ENCODE measurements at regions not wholly inside any gene's neighbourhood (a gene's known extent, or its start where the extent isn't known, plus 50 kb on each side); places are given as distances from the start of the nearest gene placed in this dataset.
A peak's percentile ranks its signal among the peaks of the same experiment; 100 is the strongest.

DNA sequence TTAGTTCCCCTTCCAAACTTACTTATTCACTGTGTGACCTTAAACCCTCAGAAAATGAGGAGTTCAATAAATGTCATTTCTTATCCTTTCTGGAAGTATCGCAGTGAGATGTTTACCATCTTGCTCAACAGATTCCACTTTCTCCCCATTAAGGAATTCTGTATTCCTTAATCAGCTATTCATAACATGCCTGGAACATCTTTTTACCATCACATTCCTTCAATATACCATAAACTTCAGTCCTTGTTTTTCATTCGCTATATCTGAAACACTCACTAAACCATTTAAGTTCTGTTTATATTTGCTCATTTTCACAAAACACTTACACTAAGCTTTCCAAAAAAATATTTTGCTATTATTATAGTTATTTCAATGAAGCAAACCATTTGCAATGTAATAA lies 1158.6 kb downstream of the CDH12 start:
- TF ChIP-seq CTCF (conservative IDR thresholded peaks at IDR 0.05; ENCODE audit: low read depth, low read length): no peak
- H3K4me3 ChIP-seq (ENCODE audit: low read depth, low read length): no peak overlapping the region
- DNase-seq (ENCODE audit: low read depth): no peak

DNA sequence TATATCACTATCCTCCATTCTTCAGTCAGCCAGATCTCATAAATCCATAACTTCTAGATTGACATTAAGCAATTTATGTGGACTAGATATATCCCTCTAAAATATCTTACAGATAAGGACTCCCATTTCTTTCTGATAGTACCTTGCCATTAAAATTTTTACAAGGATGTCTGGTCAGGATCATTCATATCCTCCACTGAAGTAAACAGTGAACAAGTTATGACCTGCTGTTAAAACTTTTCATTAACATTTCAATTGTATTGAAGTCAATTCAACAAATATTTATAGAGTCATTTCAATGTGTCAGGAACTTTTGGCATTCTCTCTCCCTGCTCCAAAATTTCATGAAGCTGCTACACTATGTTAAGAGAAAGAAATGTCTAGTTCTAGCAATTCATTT lies 1159.6 kb downstream of the CDH12 start:
- TF ChIP-seq CTCF (conservative IDR thresholded peaks at IDR 0.05; ENCODE audit: low read depth, low read length): no peak
- DNase-seq (ENCODE audit: low read depth): no peak
- no peak overlapping the region for H3K4me3 ChIP-seq (ENCODE audit: low read depth, low read length)

DNA sequence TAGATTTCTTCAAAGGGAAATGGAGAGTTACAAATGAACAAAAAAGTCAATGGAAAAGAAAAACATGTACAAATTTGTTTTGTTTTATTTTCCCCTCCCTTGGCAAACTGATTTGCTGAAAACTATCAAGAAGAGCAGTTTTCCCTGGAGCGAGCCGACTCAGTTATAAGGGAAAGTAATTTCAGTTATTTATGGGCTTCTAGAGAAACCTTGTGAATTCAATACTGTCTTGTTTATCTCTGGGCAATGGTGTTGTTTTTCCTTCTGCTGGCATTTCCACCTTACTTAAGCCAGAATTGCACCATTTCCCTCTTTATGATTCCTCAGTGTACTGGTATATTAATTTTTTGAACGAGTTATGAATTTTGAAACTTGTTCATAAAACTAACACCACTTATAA lies 1163.6 kb downstream of the CDH12 start:
- DNase-seq (ENCODE audit: low read depth): no peak
- H3K4me3 ChIP-seq (ENCODE audit: low read depth, low read length): no peak overlapping the region
- no peak for TF ChIP-seq CTCF (conservative IDR thresholded peaks at IDR 0.05; ENCODE audit: low read depth, low read length)

DNA sequence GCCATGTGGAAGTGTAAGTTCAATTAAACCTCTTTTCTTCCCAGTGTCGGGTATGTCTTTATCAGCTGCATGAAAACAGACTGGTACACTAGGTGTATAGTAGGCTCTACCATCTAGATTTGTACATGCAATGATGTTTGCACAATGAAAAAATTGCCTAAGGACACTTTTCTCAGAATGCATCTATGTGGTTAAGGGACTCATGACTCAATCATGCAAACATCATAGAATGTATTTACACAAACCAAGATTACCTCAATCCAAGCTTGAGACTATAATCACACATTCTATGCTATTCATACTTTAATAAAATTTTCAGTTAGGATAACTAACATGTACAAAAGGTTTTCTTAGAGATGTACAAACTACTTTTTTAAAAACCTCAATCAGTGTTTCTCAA lies 1164.5 kb downstream of the CDH12 start:
- TF ChIP-seq CTCF (conservative IDR thresholded peaks at IDR 0.05; ENCODE audit: low read depth, low read length): no peak
- H3K4me3 ChIP-seq (ENCODE audit: low read depth, low read length): no peak overlapping the region
- peak; percentile 1 for DNase-seq (ENCODE audit: low read depth)

- H3K4me3 ChIP-seq (ENCODE audit: low read depth, low read length): no peak overlapping the region
- DNase-seq (ENCODE audit: low read depth): no peak
- TF ChIP-seq CTCF (conservative IDR thresholded peaks at IDR 0.05; ENCODE audit: low read depth, low read length): no peak
Observed at GRCh38 chr5:21687621-21688020, 1165.5 kb downstream of the CDH12 start.

DNA sequence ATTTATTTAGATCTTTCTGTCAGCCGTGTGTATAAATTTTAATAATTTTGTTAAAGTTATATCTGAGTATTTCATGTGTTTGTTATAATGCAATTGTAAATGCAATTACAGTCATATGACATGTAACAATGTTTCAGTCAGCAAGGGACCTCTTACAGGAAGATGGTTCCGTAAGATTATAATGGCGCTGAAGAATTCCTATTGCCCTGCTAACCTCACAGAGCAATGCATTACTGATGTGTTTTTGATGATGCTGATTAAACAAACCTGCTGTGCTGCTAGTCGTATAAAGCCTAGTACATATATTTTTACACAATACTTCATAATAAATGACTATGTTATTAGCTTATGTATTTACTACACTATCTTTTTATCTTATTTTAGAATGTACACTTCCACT lies 1166.4 kb downstream of the CDH12 start:
- no peak for DNase-seq (ENCODE audit: low read depth)
- TF ChIP-seq CTCF (conservative IDR thresholded peaks at IDR 0.05; ENCODE audit: low read depth, low read length): no peak
- H3K4me3 ChIP-seq (ENCODE audit: low read depth, low read length): no peak overlapping the region

DNA sequence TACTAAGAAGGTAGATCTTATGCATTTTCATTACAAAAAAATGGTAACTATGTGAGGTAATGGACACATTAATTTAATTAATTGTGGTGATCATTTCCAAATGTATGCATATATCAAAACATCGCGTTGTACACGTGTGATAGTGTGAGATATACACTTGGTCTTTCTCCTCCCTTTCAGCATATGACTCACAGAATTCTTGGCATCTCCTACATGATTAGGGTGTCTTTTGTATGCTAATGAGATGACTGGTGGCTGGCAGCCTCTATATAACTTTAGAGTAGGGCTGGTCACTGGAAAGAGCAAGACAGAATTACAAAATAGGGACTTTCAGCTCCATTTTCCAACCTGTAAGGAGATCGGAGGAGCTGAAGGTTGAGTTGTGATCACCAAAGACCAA lies 1167.6 kb downstream of the CDH12 start:
- DNase-seq (ENCODE audit: low read depth): no peak
- TF ChIP-seq CTCF (conservative IDR thresholded peaks at IDR 0.05; ENCODE audit: low read depth, low read length): no peak
- H3K4me3 ChIP-seq (ENCODE audit: low read depth, low read length): no peak overlapping the region

All from choroid plexus epithelial cell (primary cell).